AG04449 (cell line): ENCODE measurements at regions not wholly inside any gene's neighbourhood (a gene's known extent, or its start where the extent isn't known, plus 50 kb on each side); places are given as distances from the start of the nearest gene placed in this dataset.
"Not testable (repeated sequence)": the region's sequence is repeated elsewhere in the genome, so short reads cannot be mapped to it uniquely, and the experiment has no call there.

ENCODE experiments used
- CTCF ChIA-PET: fragments of 350-600 bp; formaldehyde crosslinking; extraction: SDS; loops from one replicate; lab custom pipeline; 2021; ENCODE audit warnings: antibody characterized with exemption; lab: Yijun Ruan, JAX
- POLR2A ChIA-PET: fragments of 400-600, 350-600 bp; formaldehyde crosslinking; extraction: SDS; loops from one replicate; lab custom pipeline; 2020; ENCODE audit warnings: antibody characterized with exemption, inconsistent platforms; lab: Yijun Ruan, JAX
- DNase-seq: peaks from one replicate; pipeline ENCODE4 v3.0.0-alpha.2; 2010; ENCODE audit warnings: low read depth, low spot score
- H3K4me3 ChIP-seq: 2 replicates; pipeline ENCODE4 v1.5.1; 2011; ENCODE audit warnings: low read depth, mild to moderate bottlenecking, control low read depth, low read length
- TF ChIP-seq, protein P1 (sequence below): IDR thresholded peaks from one replicate; pipeline ENCODE4 v1.5.1; 2011; ENCODE audit warnings: mild to moderate bottlenecking, moderate library complexity, low read length, control low read depth, inconsistent platforms; ENCODE audit not compliant: insufficient read depth; ENCODE audit errors: missing control alignments

DNA sequence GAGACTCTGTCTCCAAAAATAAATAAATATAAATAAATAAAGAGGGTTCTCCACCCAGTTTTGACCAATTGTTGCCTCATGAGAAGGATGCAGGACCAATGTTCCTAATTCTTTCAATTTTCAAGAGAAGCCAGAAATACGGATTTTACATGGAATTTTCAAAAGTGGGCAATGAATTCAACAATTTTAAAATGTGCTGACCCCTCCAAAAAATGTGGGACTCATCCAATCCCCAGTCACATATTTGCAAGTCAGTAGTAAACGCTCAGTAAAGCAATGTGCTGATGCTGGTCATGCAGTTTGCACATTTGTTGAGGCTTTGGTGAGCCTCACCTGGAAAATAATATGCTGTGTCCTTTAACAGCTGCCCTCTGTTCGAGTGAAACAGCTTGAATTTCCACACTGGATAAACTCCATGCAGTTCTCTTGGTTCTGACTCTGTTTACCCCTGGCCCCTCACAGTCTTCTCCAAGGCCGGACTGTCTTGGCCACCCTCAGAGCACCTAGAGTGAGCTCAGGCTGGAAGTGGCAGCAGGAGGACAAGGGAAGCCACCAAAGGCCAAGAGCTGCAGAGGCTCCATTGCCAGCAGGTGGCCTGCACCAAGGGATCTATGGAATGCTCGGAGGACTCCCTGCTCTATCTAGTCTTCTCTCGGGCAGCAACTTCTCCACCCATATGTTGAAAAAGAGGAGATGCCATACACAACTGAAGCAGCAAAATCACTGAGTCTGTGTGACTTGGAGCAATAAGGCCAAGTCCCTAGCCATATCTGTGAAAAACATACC lies 246.8 kb downstream of the UACA start:
- CTCF ChIA-PET, result no interaction called here
- POLR2A ChIA-PET, result no interaction called here
- TF ChIP-seq, protein P1, sequence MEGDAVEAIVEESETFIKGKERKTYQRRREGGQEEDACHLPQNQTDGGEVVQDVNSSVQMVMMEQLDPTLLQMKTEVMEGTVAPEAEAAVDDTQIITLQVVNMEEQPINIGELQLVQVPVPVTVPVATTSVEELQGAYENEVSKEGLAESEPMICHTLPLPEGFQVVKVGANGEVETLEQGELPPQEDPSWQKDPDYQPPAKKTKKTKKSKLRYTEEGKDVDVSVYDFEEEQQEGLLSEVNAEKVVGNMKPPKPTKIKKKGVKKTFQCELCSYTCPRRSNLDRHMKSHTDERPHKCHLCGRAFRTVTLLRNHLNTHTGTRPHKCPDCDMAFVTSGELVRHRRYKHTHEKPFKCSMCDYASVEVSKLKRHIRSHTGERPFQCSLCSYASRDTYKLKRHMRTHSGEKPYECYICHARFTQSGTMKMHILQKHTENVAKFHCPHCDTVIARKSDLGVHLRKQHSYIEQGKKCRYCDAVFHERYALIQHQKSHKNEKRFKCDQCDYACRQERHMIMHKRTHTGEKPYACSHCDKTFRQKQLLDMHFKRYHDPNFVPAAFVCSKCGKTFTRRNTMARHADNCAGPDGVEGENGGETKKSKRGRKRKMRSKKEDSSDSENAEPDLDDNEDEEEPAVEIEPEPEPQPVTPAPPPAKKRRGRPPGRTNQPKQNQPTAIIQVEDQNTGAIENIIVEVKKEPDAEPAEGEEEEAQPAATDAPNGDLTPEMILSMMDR, result no peak
- no peak overlapping the region for H3K4me3 ChIP-seq
- no peak for DNase-seq

DNA sequence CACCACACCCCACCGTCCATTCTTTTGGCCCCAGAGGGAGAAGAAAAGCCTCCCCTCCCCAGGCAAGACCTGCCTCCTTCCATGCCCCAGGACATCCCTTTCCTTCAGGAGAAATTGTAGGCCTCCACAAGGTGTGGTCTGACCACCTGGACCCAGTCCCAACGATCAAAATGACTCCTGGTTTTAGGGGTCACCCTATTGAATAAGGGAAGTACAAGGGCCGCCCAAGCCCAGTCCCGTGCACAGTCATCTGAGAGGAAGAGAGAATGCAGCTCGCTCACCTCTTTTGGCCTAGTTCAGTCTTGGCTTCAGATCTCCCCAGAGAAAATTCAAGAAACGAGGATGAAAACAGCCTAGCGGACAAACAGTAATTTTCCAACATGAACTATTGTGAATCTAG lies 249.1 kb downstream of the UACA start:
- no peak overlapping the region for H3K4me3 ChIP-seq
- ChIA-PET CTCF (interaction anchor here (1.0 to 1.3 kb wide), 3 partner anchors 14 to 1046 kb away, joined by 3 read pairs; no protein-coding TSS in a partner anchor), POLR2A (no interaction called here)
- no peak for DNase-seq
- TF ChIP-seq, protein P1, result no peak

DNA sequence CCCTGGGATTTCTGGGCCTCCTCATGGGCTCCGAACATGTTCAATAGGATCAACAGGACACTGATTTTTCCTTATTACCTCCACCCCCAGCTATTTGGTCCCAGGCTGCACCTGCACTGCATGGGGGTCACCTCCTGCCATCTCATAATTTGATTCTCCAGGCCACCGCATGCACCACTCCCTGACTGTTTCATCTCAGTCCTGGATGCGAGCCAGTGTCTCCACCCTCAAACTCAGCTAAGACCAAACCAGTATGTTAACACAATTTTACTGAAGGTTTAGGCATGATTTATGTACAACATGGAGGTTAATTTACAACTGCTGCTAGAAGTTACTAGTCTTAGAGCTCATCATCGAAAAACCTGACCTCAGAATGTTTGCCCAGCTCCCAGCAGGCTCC lies 249.5 kb downstream of the UACA start:
- CTCF ChIA-PET, result interaction anchor here (1.0 to 1.3 kb wide), 2 partner anchors 14 to 1046 kb away, joined by 3 read pairs; no protein-coding TSS in a partner anchor
- POLR2A ChIA-PET, result no interaction called here
- TF ChIP-seq, protein P1, result no peak
- no peak for DNase-seq
- H3K4me3 ChIP-seq, result no peak overlapping the region

DNA sequence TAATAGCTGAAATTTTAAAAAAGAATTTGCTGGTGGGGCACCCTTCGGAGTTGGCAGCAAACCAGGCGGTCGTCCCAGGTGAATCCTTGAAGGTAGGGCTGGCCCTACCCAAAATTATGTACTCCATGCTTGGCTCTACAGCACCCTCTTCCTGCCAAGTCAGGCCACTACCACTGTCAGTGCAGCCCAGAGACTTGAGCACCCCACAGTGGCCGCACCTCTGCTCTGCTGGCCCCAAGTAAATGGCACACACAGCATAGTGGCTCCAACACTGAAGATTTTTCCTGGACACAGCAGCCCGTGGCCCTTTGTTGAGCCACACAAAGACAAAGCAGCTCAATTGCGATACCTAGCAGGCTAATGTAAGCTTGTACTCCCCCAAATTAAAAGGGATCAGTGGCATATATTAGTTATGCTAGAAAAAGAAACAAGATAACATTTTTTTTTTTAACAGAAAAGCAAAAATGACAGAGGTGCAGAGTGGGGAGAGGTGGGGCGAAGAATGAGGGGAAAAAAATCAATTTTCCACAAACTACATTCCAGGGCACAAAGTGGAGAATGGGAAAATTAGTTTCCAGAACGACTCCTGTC lies 250.5 kb downstream of the UACA start:
- DNase-seq, result no peak
- H3K4me3 ChIP-seq, result no peak overlapping the region
- CTCF ChIA-PET, result interaction anchor here (1.3 to 3.3 kb wide), 5 partner anchors 10 to 1035 kb away, joined by 3 to 10 read pairs (median 6); no protein-coding TSS in a partner anchor
- TF ChIP-seq, protein P1, result peak; percentile 62
- POLR2A ChIA-PET, result no interaction called here

DNA sequence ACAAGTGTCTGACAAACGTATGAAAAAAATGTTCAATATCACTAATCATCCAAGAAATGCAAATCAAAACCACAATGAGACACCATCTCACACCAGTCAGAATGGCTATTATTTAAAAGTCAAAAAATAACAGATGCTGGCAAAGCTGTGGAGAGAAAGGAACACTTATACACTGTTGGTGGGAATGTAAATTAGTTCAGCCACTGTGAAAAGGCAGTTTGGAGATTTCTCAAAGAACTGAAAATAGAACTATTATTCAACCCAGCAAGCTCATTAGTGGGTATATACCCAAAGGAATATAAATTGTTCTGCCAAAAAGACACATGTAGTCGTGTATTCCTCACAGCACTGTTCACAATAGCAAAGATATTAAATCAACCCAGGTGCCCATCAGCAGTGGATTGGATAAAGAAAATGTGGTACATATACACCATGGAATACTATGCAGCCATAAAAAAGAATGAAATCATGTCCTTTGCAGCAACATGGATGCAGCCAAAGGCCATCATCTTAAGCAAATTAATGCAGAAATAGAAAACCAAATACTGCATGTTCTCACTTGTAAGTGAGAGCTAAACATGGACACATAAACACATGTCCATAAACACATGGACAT lies 251.3 kb downstream of the UACA start:
- DNase-seq, POLR2A ChIA-PET, H3K4me3 ChIP-seq: not testable (repeated sequence)
- CTCF ChIA-PET, result interaction anchor here (1.3 to 3.3 kb wide), 5 partner anchors 11 to 1034 kb away, joined by 3 to 10 read pairs (median 6); no protein-coding TSS in a partner anchor

DNA sequence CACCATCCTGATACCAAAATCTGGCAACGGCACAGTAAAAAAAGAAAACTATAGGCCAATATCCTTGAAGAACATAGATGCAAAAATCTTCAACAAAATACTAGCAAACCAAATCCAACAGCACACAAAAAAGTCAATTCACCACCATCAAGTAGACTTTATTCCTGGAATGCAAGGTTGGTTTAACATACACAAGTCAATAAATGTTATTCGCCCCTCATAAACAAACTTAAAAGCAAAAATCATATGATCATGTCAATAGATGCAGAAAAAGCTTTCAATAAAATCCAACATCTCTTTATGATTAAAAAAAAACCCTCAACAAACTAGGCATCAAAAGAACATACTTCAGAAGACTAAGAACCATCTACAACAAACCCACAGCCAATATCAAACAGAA lies 252.9 kb downstream of the UACA start:
- CTCF ChIA-PET, result interaction anchor here (1.2 to 3.3 kb wide), 2 partner anchors 12 to 22 kb away, joined by 4 to 10 read pairs; no protein-coding TSS in a partner anchor
- POLR2A ChIA-PET, result no interaction called here
- no peak overlapping the region for H3K4me3 ChIP-seq
- DNase-seq, result no peak
- TF ChIP-seq, protein P1, result no peak
